LNCaP clone FGC (cell line): ENCODE measurements at regions not wholly inside any gene's neighbourhood (a gene's known extent, or its start where the extent isn't known, plus 50 kb on each side); places are given as distances from the start of the nearest gene placed in this dataset.
"Not testable (repeated sequence)": the region's sequence is repeated elsewhere in the genome, so short reads cannot be mapped to it uniquely, and the experiment has no call there.

Experiments used
- DNase-seq: peaks from one replicate; pipeline ENCODE4 v3.0.0-alpha.2; 2011; ENCODE audit warnings: low read depth
- H3K4me3 ChIP-seq: 2 replicates; pipeline ENCODE4 v1.5.1; 2011; ENCODE audit warnings: mild to moderate bottlenecking, low read depth, low read length, control low read depth
- TF ChIP-seq, protein P1 (sequence below): IDR thresholded peaks from 2 replicates; pipeline ENCODE4 v1.5.1; 2012; ENCODE audit warnings: mild to moderate bottlenecking; ENCODE audit not compliant: control insufficient read depth, insufficient read depth; ENCODE audit errors: extremely low read depth

- TF ChIP-seq, protein P1, sequence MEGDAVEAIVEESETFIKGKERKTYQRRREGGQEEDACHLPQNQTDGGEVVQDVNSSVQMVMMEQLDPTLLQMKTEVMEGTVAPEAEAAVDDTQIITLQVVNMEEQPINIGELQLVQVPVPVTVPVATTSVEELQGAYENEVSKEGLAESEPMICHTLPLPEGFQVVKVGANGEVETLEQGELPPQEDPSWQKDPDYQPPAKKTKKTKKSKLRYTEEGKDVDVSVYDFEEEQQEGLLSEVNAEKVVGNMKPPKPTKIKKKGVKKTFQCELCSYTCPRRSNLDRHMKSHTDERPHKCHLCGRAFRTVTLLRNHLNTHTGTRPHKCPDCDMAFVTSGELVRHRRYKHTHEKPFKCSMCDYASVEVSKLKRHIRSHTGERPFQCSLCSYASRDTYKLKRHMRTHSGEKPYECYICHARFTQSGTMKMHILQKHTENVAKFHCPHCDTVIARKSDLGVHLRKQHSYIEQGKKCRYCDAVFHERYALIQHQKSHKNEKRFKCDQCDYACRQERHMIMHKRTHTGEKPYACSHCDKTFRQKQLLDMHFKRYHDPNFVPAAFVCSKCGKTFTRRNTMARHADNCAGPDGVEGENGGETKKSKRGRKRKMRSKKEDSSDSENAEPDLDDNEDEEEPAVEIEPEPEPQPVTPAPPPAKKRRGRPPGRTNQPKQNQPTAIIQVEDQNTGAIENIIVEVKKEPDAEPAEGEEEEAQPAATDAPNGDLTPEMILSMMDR = no peak
- H3K4me3 ChIP-seq = no peak overlapping the region
- DNase-seq = peak; percentile 82
These were observed 81.8 kb upstream of the RUBCNL start for GRCh38 chr13:46468570-46469463.

- not testable (repeated sequence) for H3K4me3 ChIP-seq, DNase-seq
These were observed 80.6 kb upstream of the RUBCNL start for GRCh38 chr13:46467694-46468093.

GRCh38 chr13:46466074-46466473 is 79.0 kb upstream of the RUBCNL start:
- not testable (repeated sequence) for H3K4me3 ChIP-seq, DNase-seq

DNA sequence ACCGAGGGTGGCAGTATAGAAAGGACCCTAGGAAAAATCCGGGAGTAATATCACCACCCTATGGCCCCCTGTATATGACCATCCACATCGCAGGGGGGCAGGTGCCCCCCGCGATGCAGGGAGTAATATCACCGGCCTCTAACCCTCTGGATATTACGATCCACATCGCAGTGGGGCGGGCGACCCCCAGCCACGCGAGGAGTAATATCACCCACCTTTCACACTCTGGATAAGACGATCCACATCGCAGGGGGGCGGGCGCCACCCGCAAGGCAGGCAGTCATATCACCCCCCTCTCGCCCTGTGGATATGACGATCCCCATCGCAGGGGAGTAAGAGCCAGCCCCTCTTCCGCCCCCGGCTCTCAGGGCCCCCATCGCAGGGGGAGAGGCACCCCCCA is 76.7 kb upstream of the RUBCNL start:
- TF ChIP-seq, protein P1 = no peak
- DNase-seq = no peak
- H3K4me3 ChIP-seq = no peak overlapping the region

DNA sequence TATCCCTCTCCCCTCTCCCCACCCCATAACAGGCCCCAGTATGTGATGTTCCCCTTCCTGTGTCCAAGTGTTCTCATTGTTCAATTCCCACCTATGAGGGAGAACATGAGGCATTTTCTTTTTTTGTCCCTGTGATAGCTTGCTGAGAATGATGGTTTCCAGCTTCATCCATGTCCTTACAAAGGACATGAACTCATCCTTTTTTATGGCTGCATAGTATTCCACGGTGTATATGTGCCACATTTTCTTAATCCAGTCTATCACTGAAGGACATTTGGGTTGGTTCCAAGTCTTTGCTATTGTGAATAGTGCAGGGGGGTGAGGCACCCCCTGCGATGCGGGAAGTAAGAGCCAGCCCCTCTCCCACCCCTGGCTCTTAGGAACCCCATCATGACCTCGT is 73.2 kb upstream of the RUBCNL start:
- not testable (repeated sequence) for H3K4me3 ChIP-seq, DNase-seq

DNA sequence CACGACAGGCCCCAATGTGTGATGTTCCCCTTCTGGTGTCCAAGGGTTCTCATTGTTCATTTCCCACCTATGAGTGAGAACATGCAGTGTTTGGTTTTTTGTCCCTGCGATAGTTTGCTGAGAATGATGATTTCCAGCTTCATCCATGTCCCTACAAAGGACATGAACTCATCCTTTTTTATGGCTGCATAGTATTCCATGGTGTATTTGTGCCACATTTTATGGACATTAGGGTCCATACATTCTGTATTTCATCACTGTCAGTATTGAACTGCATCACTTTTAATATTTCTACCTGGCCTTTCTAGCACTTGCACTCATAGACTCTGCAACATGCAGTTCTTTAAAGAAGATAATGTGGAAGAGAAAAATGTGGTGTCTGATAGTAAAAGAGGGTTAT is 70.2 kb upstream of the RUBCNL start:
- DNase-seq, H3K4me3 ChIP-seq: not testable (repeated sequence)

GRCh38 chr13:46455924-46456323 is 68.9 kb upstream of the RUBCNL start:
- DNase-seq, H3K4me3 ChIP-seq: not testable (repeated sequence)
- TF ChIP-seq, protein P1 = peak; percentile 33

GRCh38 chr13:46451145-46451544 is 64.1 kb upstream of the RUBCNL start:
- not testable (repeated sequence) for H3K4me3 ChIP-seq, DNase-seq

DNA sequence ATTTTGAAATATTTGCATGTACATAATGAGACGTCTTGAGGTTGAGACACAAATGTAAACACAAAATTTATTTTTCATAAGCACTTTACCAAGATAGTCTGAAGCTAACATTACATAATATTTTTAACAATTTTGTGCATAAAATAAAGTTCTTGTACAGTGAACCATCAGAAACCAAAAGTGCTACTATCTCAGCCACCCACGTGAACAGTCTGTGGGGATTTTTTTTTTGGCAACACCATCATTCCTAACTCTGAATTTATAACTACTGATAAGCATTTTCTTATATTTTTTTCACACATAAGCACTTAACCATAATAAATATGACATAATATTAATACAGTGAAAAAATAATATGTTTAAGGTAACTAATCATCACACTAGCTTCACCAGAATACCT is 62.9 kb upstream of the RUBCNL start:
- not testable (repeated sequence) for H3K4me3 ChIP-seq, DNase-seq

DNA sequence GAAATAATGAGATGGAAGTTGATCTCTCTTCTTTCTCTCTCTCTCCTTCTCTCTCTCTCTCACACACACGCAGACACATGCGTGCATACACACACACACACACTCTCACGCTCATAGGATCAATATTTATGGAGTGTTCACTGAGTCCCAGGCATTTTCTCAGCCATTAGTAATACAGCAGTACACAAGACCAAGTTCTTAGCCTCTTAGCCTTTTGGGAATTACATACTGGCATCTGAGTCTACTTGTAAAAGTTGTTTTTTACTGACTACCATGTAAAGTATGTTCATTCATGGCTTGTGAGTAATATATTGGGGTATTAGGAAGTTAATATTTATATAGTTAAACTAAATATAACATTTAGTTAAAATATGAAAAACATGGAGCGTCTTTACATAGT is 61.1 kb upstream of the RUBCNL start:
- not testable (repeated sequence) for DNase-seq, H3K4me3 ChIP-seq

DNA sequence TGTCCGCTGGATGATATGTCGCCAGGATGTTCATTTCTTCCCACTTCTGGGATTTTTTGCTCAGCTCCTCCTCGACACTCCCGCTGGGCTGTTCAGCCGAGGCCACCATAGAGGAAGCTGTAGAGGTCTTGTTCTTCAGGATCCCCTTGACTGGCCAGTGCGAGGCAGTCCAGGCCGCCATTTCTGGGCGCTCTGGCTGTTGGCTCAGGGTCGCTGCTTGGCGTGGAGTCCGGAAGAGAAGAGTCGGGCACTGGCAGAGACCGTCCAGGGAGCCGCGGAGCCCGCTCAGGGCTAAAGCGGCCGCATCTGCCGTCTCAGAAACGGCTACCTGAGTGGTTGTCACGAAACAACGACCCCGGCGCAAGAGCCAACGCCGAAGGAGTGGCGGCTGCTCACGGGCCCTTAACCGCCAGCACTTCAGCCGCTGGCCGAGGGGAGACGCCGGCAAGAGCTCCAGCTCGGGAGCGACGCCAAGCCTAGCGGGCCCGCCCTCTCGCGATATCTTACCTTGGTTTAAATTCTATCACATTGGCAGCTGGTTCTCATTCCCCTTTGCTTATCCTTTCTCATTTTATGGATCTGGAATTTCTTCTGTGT is 50.9 kb upstream of the RUBCNL start:
- H3K4me3 ChIP-seq, DNase-seq: not testable (repeated sequence)
